Tibial nerve (tissue), 4 donors: ENCODE measurements at regions not wholly inside any gene's neighbourhood (a gene's known extent, or its start where the extent isn't known, plus 50 kb on each side); places are given as distances from the start of the nearest gene placed in this dataset.

Experiments used
- DNase-seq, 2 donors: peaks; one replicate each; pipeline ENCODE4 v3.0.0-alpha.2; 2019; ENCODE audit warnings: low spot score in 2 of 2
- H3K27ac ChIP-seq, 4 donors: fragments of 200-600 bp; sonication (generic) in 3 of 4; one replicate each; pipeline ENCODE4 v1.5.1; 2017 to 2019; ENCODE audit warnings: mild to moderate bottlenecking in 1 of 4
- H3K27me3 ChIP-seq, 2 donors: fragments of 200-600 bp; sonication (generic) in 1 of 2; one replicate each; pipeline versions ENCODE4 v1.5.1 to v1.6.0; 2017 to 2019
- H3K36me3 ChIP-seq, 3 donors: fragments of 200-600 bp; sonication (generic); one replicate each; pipeline ENCODE4 v1.5.1; 2018 to 2019
- H3K4me1 ChIP-seq, 4 donors: fragments of 200-600 bp; sonication (generic) in 3 of 4; one replicate each; pipeline ENCODE4 v1.5.1; 2017 to 2019
- H3K4me3 ChIP-seq, 4 donors: fragments of 200-600 bp; sonication (generic) in 3 of 4; one replicate each; pipeline ENCODE4 v1.5.1; 2017 to 2019; ENCODE audit warnings: mild to moderate bottlenecking in 1 of 4, moderate library complexity in 1 of 4
- H3K9me3 ChIP-seq, 4 donors: fragments of 200-600 bp; sonication (generic) in 3 of 4; one replicate each; pipeline ENCODE4 v1.5.1; 2017 to 2019
- CTCF ChIP-seq, 5 experiments: fragments of 200-600 bp in 3 of 5; fragments of 450-650 bp in 2 of 5; sonication (generic) in 3 of 5; IDR thresholded peaks; one replicate each; pipeline ENCODE4 v1.5.1; 2016 to 2019; ENCODE audit warnings: antibody characterized with exemption in 5 of 5, mild to moderate bottlenecking in 3 of 5, moderate library complexity in 2 of 5
- EP300 ChIP-seq, 2 donors: sonication (generic); formaldehyde crosslinking; IDR thresholded peaks; one replicate each; pipeline ENCODE4 v1.6.1; 2017; ENCODE audit warnings: antibody characterized with exemption in 2 of 2, mild to moderate bottlenecking in 1 of 2
- POLR2A ChIP-seq, 2 donors: fragments of 450-650 bp; IDR thresholded peaks; one replicate each; pipeline ENCODE4 v1.6.1; 2017; ENCODE audit warnings: antibody characterized with exemption in 2 of 2, mild to moderate bottlenecking in 2 of 2, moderate library complexity in 2 of 2
- WGBS, 2 donors: methylation state at CpG; one replicate each; pipeline ENCODE4 v1.1.5; 2018; 5-methylcytosine and 5-hydroxymethylcytosine counted together

GRCh38 chr3:102089239-102089638 lies 239.9 kb downstream of the NFKBIZ start:
- WGBS, 2 donors: 37 to 41% methylated on average over 3 of the region's 3 CpGs

GRCh38 chr3:102089904-102090720 lies 240.8 kb downstream of the NFKBIZ start:
- DNase-seq: no peak
- WGBS, 2 donors: 33 to 40% methylated on average over 10 of the region's 10 CpGs
- Histone ChIP-seq H3K27me3 (no peaks in the 10 kb centered on the region), H3K4me1 (no peaks in the 10 kb centered on the region), H3K9me3 (no peaks in the 10 kb centered on the region), H3K4me3 (no peak overlapping the region), H3K27ac (no peak overlapping the region), H3K36me3 (no peaks in the 10 kb centered on the region)
- TF ChIP-seq POLR2A (IDR thresholded peaks at IDR 0.05) (no peak), EP300 (IDR thresholded peaks at IDR 0.05) (no peak), CTCF (IDR thresholded peaks at IDR 0.05) (no peak)

More at GRCh38 chr3:102089239-102089638, 239.9 kb downstream of the NFKBIZ start:
- Histone ChIP-seq H3K27me3 (no peaks in the 10 kb centered on the region), H3K27ac (no peak overlapping the region), H3K4me1 (no peaks in the 10 kb centered on the region), H3K9me3 (no peaks in the 10 kb centered on the region), H3K36me3 (no peaks in the 10 kb centered on the region), H3K4me3 (no peak overlapping the region)
- DNase-seq: no peak
- no peak for TF ChIP-seq CTCF (IDR thresholded peaks at IDR 0.05)
- no peak for TF ChIP-seq EP300 (IDR thresholded peaks at IDR 0.05)
- TF ChIP-seq POLR2A (IDR thresholded peaks at IDR 0.05): no peak

GRCh38 chr3:102090721-102091045 lies 241.4 kb downstream of the NFKBIZ start:
- H3K9me3 ChIP-seq: no peaks in the 10 kb centered on the region
- no peaks in the 10 kb centered on the region for H3K36me3 ChIP-seq
- H3K27ac ChIP-seq: no peak overlapping the region
- WGBS, 2 donors: 58 to 67% methylated on average over 3 of the region's 3 CpGs
- H3K4me3 ChIP-seq: no peak overlapping the region
- DNase-seq: no peak
- no peaks in the 10 kb centered on the region for H3K27me3 ChIP-seq
- TF ChIP-seq CTCF (IDR thresholded peaks at IDR 0.05): no peak
- no peak for TF ChIP-seq POLR2A (IDR thresholded peaks at IDR 0.05)
- TF ChIP-seq EP300 (IDR thresholded peaks at IDR 0.05): no peak
- no peaks in the 10 kb centered on the region for H3K4me1 ChIP-seq

GRCh38 chr3:102091358-102091757 lies 242.0 kb downstream of the NFKBIZ start:
- H3K27me3 ChIP-seq: no peaks in the 10 kb centered on the region
- no peaks in the 10 kb centered on the region for H3K4me1 ChIP-seq
- DNase-seq: no peak
- WGBS, 2 donors: 92 to 95% methylated on average over 2 of the region's 2 CpGs
- no peaks in the 10 kb centered on the region for H3K36me3 ChIP-seq
- no peak for TF ChIP-seq EP300 (IDR thresholded peaks at IDR 0.05)
- no peak for TF ChIP-seq CTCF (IDR thresholded peaks at IDR 0.05)
- no peak for TF ChIP-seq POLR2A (IDR thresholded peaks at IDR 0.05)
- no peak overlapping the region for H3K4me3 ChIP-seq
- no peaks in the 10 kb centered on the region for H3K9me3 ChIP-seq
- H3K27ac ChIP-seq: no peak overlapping the region

GRCh38 chr3:102092617-102093466 lies 243.5 kb downstream of the NFKBIZ start:
- Histone ChIP-seq H3K4me3 (no peak overlapping the region), H3K4me1 (no peaks in the 10 kb centered on the region), H3K9me3 (no peaks in the 10 kb centered on the region), H3K36me3 (no peaks in the 10 kb centered on the region), H3K27ac (no peak overlapping the region), H3K27me3 (no peaks in the 10 kb centered on the region)
- DNase-seq: no peak
- WGBS, 2 donors: 77 to 85% methylated on average over 5 of the region's 5 CpGs
- TF ChIP-seq EP300 (IDR thresholded peaks at IDR 0.05) (no peak), POLR2A (IDR thresholded peaks at IDR 0.05) (no peak), CTCF (IDR thresholded peaks at IDR 0.05) (no peak)
